ENCODE measurements at regions not wholly inside any gene's neighbourhood (a gene's known extent, or its start where the extent isn't known, plus 50 kb on each side); places are given as distances from the start of the nearest gene placed in this dataset.

DNA sequence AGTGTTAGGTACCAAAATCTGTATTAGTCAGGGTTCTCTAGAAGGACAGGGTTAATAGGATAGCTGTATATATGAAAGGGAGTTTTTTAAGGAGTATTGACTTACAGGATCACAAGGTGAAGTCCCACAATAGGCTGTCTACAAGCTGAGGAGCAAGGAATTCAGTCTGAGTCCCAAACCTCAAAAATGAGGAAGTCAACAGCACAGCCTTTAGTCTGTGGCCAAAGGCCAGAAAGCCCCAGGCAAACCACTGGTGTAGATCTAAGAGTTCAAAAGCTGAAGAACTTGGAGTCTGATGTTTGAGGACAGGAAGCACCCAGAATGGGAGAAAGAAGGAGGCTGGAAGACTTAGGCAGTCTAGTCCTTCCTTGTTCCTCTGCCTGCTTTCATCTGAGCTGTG lies 487.5 kb upstream of the CHRM3 start:
- TF ChIP-seq, protein P1, sequence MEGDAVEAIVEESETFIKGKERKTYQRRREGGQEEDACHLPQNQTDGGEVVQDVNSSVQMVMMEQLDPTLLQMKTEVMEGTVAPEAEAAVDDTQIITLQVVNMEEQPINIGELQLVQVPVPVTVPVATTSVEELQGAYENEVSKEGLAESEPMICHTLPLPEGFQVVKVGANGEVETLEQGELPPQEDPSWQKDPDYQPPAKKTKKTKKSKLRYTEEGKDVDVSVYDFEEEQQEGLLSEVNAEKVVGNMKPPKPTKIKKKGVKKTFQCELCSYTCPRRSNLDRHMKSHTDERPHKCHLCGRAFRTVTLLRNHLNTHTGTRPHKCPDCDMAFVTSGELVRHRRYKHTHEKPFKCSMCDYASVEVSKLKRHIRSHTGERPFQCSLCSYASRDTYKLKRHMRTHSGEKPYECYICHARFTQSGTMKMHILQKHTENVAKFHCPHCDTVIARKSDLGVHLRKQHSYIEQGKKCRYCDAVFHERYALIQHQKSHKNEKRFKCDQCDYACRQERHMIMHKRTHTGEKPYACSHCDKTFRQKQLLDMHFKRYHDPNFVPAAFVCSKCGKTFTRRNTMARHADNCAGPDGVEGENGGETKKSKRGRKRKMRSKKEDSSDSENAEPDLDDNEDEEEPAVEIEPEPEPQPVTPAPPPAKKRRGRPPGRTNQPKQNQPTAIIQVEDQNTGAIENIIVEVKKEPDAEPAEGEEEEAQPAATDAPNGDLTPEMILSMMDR (IDR thresholded peaks at IDR 0.05; ENCODE audit: insufficient read depth, low read length, poor library complexity, severe bottlenecking): no peak
- TF ChIP-seq EZH2phosphoT487 (conservative IDR thresholded peaks at IDR 0.05; ENCODE audit: low read length): no peak
